ENCODE measurements at regions not wholly inside any gene's neighbourhood (a gene's known extent, or its start where the extent isn't known, plus 50 kb on each side); places are given as distances from the start of the nearest gene placed in this dataset.

- TF ChIP-seq CTCF (conservative IDR thresholded peaks at IDR 0.05; ENCODE audit: low read depth in 2 of 2), result no peak
- no peak for TF ChIP-seq CREB1 (CRISPR knock-in tag; IDR thresholded peaks at IDR 0.05; ENCODE audit: low read depth)
- TF ChIP-seq POLR2AphosphoS5 (IDR thresholded peaks at IDR 0.05; ENCODE audit: low read depth), result no peak
- TF ChIP-seq EZH2phosphoT487 (IDR thresholded peaks at IDR 0.05; ENCODE audit: unreplicated experiment), result no peak
- TF ChIP-seq NANOG (IDR thresholded peaks at IDR 0.05; ENCODE audit: borderline replicate concordance), result no peak
- no peak for TF ChIP-seq REST (IDR thresholded peaks at IDR 0.05; ENCODE audit: unreplicated experiment)
Observed at GRCh38 chr6:88556663-88557062, 390.5 kb upstream of the CNR1 start.
